ENCODE measurements at regions not wholly inside any gene's neighbourhood (a gene's known extent, or its start where the extent isn't known, plus 50 kb on each side); places are given as distances from the start of the nearest gene placed in this dataset.

GRCh38 chr1:29466258-29466657 lies 229.9 kb downstream of the PTPRU start:
- no peak for DNase-seq (ENCODE audit: low read depth)
- TF ChIP-seq CTCF (IDR thresholded peaks at IDR 0.05; ENCODE audit: low read length, missing control alignments) = no peak
- H3K4me3 ChIP-seq (replicated peaks; ENCODE audit: low read depth, low read length) = no peak overlapping the region

DNA sequence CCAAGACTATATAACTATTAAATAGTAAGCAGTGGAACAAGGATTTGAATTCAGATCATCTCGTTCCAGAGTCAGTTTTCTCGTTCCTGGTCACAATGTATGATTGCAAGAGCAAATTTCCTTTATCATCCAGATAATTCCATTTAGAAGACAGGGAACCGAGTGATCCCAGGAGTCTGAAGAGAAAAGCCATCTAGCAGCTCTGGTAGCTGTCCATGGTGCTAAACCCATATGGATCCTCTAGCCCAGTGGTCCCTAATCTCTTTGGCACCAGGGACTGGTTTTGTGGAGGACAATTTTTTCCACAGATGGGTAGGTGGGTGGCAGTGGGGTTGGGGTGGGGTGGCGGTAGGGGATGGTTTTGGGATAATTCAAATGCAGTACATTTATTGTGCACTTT lies 229.4 kb downstream of the PTPRU start:
- no peak overlapping the region for H3K4me3 ChIP-seq (replicated peaks; ENCODE audit: low read depth, low read length)
- peak; percentile 45 for DNase-seq (ENCODE audit: low read depth)
- TF ChIP-seq CTCF (IDR thresholded peaks at IDR 0.05; ENCODE audit: low read length, missing control alignments) = no peak

DNA sequence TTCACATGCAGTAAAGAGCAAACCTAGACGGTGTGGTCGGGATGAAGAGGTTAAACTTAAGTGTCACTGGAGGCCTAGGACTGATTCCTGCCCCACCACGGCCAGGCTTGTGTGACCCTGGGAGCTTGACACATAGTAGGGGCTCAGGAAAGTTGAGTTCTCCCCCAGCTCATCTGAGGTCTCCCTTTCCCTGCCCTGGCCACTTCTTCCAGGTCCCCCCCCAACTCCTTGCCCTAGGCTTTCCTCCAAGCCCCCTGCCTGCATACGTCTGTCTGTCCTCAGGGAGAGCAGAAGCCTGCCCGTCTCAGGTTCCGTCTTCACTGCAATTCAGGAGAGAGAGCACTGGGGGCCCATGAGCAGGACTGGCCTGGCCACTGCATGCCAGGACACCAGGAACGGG lies 225.8 kb downstream of the PTPRU start:
- no peak for TF ChIP-seq CTCF (IDR thresholded peaks at IDR 0.05; ENCODE audit: low read length, missing control alignments)
- no peak for DNase-seq (ENCODE audit: low read depth)
- no peak overlapping the region for H3K4me3 ChIP-seq (replicated peaks; ENCODE audit: low read depth, low read length)

- no peak for TF ChIP-seq CTCF (IDR thresholded peaks at IDR 0.05; ENCODE audit: low read length, missing control alignments)
- no peak overlapping the region for H3K4me3 ChIP-seq (replicated peaks; ENCODE audit: low read depth, low read length)
- DNase-seq (ENCODE audit: low read depth) = no peak
Measured at GRCh38 chr1:29461115-29461739, 224.9 kb downstream of the PTPRU start.

- no peak for TF ChIP-seq CTCF (IDR thresholded peaks at IDR 0.05; ENCODE audit: low read length, missing control alignments)
- no peak for DNase-seq (ENCODE audit: low read depth)
- no peak overlapping the region for H3K4me3 ChIP-seq (replicated peaks; ENCODE audit: low read depth, low read length)
Measured at GRCh38 chr1:29460694-29461093, 224.4 kb downstream of the PTPRU start.

DNA sequence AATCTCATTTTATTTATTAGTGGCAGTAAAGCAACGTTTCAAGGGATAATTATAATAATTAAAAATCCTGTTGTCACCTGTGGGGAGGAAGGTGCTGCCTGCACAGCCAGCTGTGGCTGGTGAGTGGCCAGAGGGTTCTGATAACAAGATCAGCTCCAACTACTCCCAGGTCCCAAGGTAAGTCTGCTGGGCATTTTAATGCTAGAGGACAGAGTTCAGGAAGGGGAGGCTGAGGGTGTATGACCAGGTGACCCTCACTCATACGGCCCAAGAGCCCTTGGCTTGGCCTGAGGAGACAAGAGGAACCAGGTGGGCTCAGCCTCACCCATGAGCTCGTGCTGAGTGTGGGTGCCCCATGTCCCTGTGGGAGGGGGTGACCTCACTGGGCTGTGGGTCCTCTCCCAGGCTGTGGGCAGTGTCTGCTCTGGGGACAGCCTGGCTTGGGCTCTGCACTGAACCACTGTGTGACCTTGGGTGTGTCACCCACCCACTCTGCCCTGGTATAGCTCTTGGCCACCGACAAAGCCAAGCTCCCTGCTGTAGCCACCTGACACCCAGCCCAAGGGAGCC lies 223.8 kb downstream of the PTPRU start:
- no peak overlapping the region for H3K4me3 ChIP-seq (replicated peaks; ENCODE audit: low read depth, low read length)
- no peak for TF ChIP-seq CTCF (IDR thresholded peaks at IDR 0.05; ENCODE audit: low read length, missing control alignments)
- no peak for DNase-seq (ENCODE audit: low read depth)

- no peak for TF ChIP-seq CTCF (IDR thresholded peaks at IDR 0.05; ENCODE audit: low read length, missing control alignments)
- DNase-seq (ENCODE audit: low read depth) = no peak
- no peak overlapping the region for H3K4me3 ChIP-seq (replicated peaks; ENCODE audit: low read depth, low read length)
Measured at GRCh38 chr1:29459620-29459945, 223.3 kb downstream of the PTPRU start.

All from fibroblast of pulmonary artery (primary cell).